HG03442 (cell line): ENCODE measurements at regions not wholly inside any gene's neighbourhood (a gene's known extent, or its start where the extent isn't known, plus 50 kb on each side); places are given as distances from the start of the nearest gene placed in this dataset.
A peak's percentile ranks its signal among the peaks of the same experiment; 100 is the strongest.

Experiments used
- ATAC-seq: cut with Tn5 transposase; IDR thresholded peaks from one replicate; pipeline ENCODE4 v1.9.1; 2021; ENCODE audit warnings: mild to moderate bottlenecking, moderate library complexity; ENCODE audit not compliant: unreplicated experiment

GRCh38 chr12:58356794-58357193 is 415.4 kb downstream of the ATP23 start:
- ATAC-seq, result no peak

GRCh38 chr12:58357511-58357910 is 416.1 kb downstream of the ATP23 start:
- ATAC-seq, result no peak

- ATAC-seq, result no peak
Measured at GRCh38 chr12:58358369-58358768, 417.0 kb downstream of the ATP23 start.

- no peak for ATAC-seq
Measured at GRCh38 chr12:58359084-58359483, 417.7 kb downstream of the ATP23 start.

- no peak for ATAC-seq
Measured at GRCh38 chr12:58361056-58361455, 419.7 kb downstream of the ATP23 start.

GRCh38 chr12:58363971-58364370 is 422.6 kb downstream of the ATP23 start:
- ATAC-seq, result no peak

- no peak for ATAC-seq
Measured at GRCh38 chr12:58364389-58365086, 423.2 kb downstream of the ATP23 start.

GRCh38 chr12:58365087-58365390 is 423.7 kb downstream of the ATP23 start:
- no peak for ATAC-seq

- ATAC-seq, result no peak
Measured at GRCh38 chr12:58367041-58367440, 425.7 kb downstream of the ATP23 start.

- ATAC-seq, result no peak
Measured at GRCh38 chr12:58368001-58368400, 426.6 kb downstream of the ATP23 start.

- ATAC-seq, result no peak
Measured at GRCh38 chr12:58369576-58369975, 428.2 kb downstream of the ATP23 start.

- ATAC-seq, result peak; percentile 99
Measured at GRCh38 chr12:58372298-58372697, 430.9 kb downstream of the ATP23 start.

GRCh38 chr12:58378028-58378427 is 436.7 kb downstream of the ATP23 start:
- ATAC-seq, result no peak

- no peak for ATAC-seq
Measured at GRCh38 chr12:58381546-58381945, 440.2 kb downstream of the ATP23 start.

- ATAC-seq, result no peak
Measured at GRCh38 chr12:58384196-58384595, 442.8 kb downstream of the ATP23 start.

- no peak for ATAC-seq
Measured at GRCh38 chr12:58386136-58386535, 444.8 kb downstream of the ATP23 start.

- ATAC-seq, result no peak
Measured at GRCh38 chr12:58387199-58387598, 445.8 kb downstream of the ATP23 start.

- no peak for ATAC-seq
Measured at GRCh38 chr12:58388261-58388660, 446.9 kb downstream of the ATP23 start.

- no peak for ATAC-seq
Measured at GRCh38 chr12:58393152-58393551, 451.8 kb downstream of the ATP23 start.

- ATAC-seq, result no peak
Measured at GRCh38 chr12:58395056-58395455, 453.7 kb downstream of the ATP23 start.

- no peak for ATAC-seq
Measured at GRCh38 chr12:58395470-58395869, 454.1 kb downstream of the ATP23 start.

GRCh38 chr12:58396239-58396638 is 454.9 kb downstream of the ATP23 start:
- ATAC-seq, result no peak

GRCh38 chr12:58405363-58405762 is 464.0 kb downstream of the ATP23 start:
- no peak for ATAC-seq
